ENCODE measurements at regions not wholly inside any gene's neighbourhood (a gene's known extent, or its start where the extent isn't known, plus 50 kb on each side); places are given as distances from the start of the nearest gene placed in this dataset.

DNA sequence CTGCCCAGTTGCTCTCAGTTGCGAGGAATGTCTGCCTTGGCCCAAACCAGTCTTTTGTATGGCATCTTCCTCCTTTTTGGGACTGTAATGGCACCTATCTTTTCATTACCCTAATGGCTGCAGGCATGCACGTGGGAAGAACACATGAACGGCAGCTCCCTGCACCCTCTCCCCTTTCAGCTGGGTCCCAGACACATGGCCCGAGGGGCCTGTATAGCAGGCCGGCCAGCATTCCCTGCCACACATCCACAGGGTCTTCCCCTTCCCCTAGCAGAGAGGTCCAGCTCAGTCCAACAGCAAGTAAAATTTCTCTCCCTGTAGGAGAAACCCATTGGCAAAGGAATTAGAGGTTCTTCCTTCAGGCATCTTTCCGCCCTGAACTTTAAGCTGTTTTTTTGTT lies 829.1 kb upstream of the AGA start:
- TF ChIP-seq POLR2A (IDR thresholded peaks at IDR 0.05): no peak
- TF ChIP-seq, protein P1, sequence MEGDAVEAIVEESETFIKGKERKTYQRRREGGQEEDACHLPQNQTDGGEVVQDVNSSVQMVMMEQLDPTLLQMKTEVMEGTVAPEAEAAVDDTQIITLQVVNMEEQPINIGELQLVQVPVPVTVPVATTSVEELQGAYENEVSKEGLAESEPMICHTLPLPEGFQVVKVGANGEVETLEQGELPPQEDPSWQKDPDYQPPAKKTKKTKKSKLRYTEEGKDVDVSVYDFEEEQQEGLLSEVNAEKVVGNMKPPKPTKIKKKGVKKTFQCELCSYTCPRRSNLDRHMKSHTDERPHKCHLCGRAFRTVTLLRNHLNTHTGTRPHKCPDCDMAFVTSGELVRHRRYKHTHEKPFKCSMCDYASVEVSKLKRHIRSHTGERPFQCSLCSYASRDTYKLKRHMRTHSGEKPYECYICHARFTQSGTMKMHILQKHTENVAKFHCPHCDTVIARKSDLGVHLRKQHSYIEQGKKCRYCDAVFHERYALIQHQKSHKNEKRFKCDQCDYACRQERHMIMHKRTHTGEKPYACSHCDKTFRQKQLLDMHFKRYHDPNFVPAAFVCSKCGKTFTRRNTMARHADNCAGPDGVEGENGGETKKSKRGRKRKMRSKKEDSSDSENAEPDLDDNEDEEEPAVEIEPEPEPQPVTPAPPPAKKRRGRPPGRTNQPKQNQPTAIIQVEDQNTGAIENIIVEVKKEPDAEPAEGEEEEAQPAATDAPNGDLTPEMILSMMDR (IDR thresholded peaks at IDR 0.05 in 4 of 5, conservative IDR thresholded peaks at IDR 0.05 in 1 of 5): no peak

Data from gastrocnemius medialis (tissue), 4 donors.